ENCODE measurements at regions not wholly inside any gene's neighbourhood (a gene's known extent, or its start where the extent isn't known, plus 50 kb on each side); places are given as distances from the start of the nearest gene placed in this dataset.

- Histone ChIP-seq H3K27ac (no peak overlapping the region), H3K4me1 (no peaks in the 10 kb centered on the region), H3K9me3 (no peaks in the 10 kb centered on the region), H3K36me3 (no peaks in the 10 kb centered on the region), H3K27me3 (no peaks in the 10 kb centered on the region), H3K4me3 (replicated peaks in 1 of 3) (no peak overlapping the region)
- WGBS, 2 donors, result 83 to 84% methylated on average over 2 of the region's 2 CpGs
- no peak for DNase-seq
- TF ChIP-seq CTCF (IDR thresholded peaks at IDR 0.05) (no peak), POLR2A (IDR thresholded peaks at IDR 0.05) (no peak)
- intact Hi-C loops (cut with DNase I), result no loop called here
Observed at GRCh38 chr2:186044761-186045160, 306.2 kb downstream of the FSIP2 start.

GRCh38 chr2:186052930-186053329 lies 314.3 kb downstream of the FSIP2 start:
- TF ChIP-seq POLR2A (IDR thresholded peaks at IDR 0.05) (no peak), CTCF (IDR thresholded peaks at IDR 0.05) (no peak)
- no peaks in the 10 kb centered on the region for H3K4me1 ChIP-seq
- H3K4me3 ChIP-seq (replicated peaks in 1 of 3), result no peak overlapping the region
- intact Hi-C loops (cut with DNase I), result no loop called here
- no peaks in the 10 kb centered on the region for H3K36me3 ChIP-seq
- DNase-seq, result no peak
- H3K27me3 ChIP-seq, result no peaks in the 10 kb centered on the region
- WGBS, 2 donors, result 65 to 73% methylated on average over 1 of the region's 1 CpG
- H3K9me3 ChIP-seq, result no peaks in the 10 kb centered on the region
- H3K27ac ChIP-seq, result no peak overlapping the region

GRCh38 chr2:186058614-186059013 lies 320.0 kb downstream of the FSIP2 start:
- H3K27me3 ChIP-seq, result no peaks in the 10 kb centered on the region
- WGBS, 2 donors, result 96 to 97% methylated on average over 3 of the region's 3 CpGs
- no peak for DNase-seq
- H3K9me3 ChIP-seq, result no peaks in the 10 kb centered on the region
- H3K36me3 ChIP-seq, result no peaks in the 10 kb centered on the region
- H3K4me3 ChIP-seq (replicated peaks in 1 of 3), result no peak overlapping the region
- H3K27ac ChIP-seq, result no peak overlapping the region
- intact Hi-C loops (cut with DNase I), result no loop called here
- peaks cover 0 to 5% of the 10 kb centered on the region in 2 donors for H3K4me1 ChIP-seq
- no peak for TF ChIP-seq POLR2A (IDR thresholded peaks at IDR 0.05)
- TF ChIP-seq CTCF (IDR thresholded peaks at IDR 0.05), result no peak

- peaks cover 0 to 5% of the 10 kb centered on the region in 2 donors for H3K4me1 ChIP-seq
- 0 to 21% methylated on average over 1 of the region's 1 CpG for WGBS, 2 donors
- no peaks in the 10 kb centered on the region for H3K27me3 ChIP-seq
- H3K4me3 ChIP-seq (replicated peaks in 1 of 3), result no peak overlapping the region
- no peak for DNase-seq
- H3K9me3 ChIP-seq, result no peaks in the 10 kb centered on the region
- intact Hi-C loops (cut with DNase I), result no loop called here
- no peaks in the 10 kb centered on the region for H3K36me3 ChIP-seq
- no peak overlapping the region for H3K27ac ChIP-seq
- TF ChIP-seq POLR2A (IDR thresholded peaks at IDR 0.05), result no peak
- TF ChIP-seq CTCF (IDR thresholded peaks at IDR 0.05), result no peak
Observed at GRCh38 chr2:186059096-186059495, 320.5 kb downstream of the FSIP2 start.

- H3K27me3 ChIP-seq, result no peaks in the 10 kb centered on the region
- H3K9me3 ChIP-seq, result no peaks in the 10 kb centered on the region
- peaks cover 0 to 5% of the 10 kb centered on the region in 2 donors for H3K4me1 ChIP-seq
- intact Hi-C loops (cut with DNase I), result no loop called here
- no peak overlapping the region for H3K27ac ChIP-seq
- DNase-seq, result no peak
- no peak for TF ChIP-seq CTCF (IDR thresholded peaks at IDR 0.05)
- no peak for TF ChIP-seq POLR2A (IDR thresholded peaks at IDR 0.05)
- H3K4me3 ChIP-seq (replicated peaks in 1 of 3), result no peak overlapping the region
- H3K36me3 ChIP-seq, result no peaks in the 10 kb centered on the region
Observed at GRCh38 chr2:186060744-186061440, 322.3 kb downstream of the FSIP2 start.
